Caco-2 (cell line): ENCODE measurements at regions not wholly inside any gene's neighbourhood (a gene's known extent, or its start where the extent isn't known, plus 50 kb on each side); places are given as distances from the start of the nearest gene placed in this dataset.

Experiments used
- BruUV-seq: library from RNA; stranded (reverse); fragments of 400-500 nt; replicated peaks from 2 replicates; lab custom pipeline; 2021; lab: Mats Ljungman, UMichigan
- CTCF ChIA-PET: fragments of 300-600 bp; sonication (Branson Sonifier 250); formaldehyde crosslinking; loops from one replicate; lab custom pipeline; 2022; ENCODE audit warnings: antibody characterized with exemption; lab: Charles Lee
- POLR2A ChIA-PET: fragments of 300-600 bp; sonication (Branson Sonifier 250); formaldehyde crosslinking; loops from one replicate; lab custom pipeline; 2022; ENCODE audit warnings: antibody characterized with exemption; lab: Charles Lee
- DNase-seq, 2 experiments: peaks; one replicate each; pipeline versions ENCODE4 v3.0.0 to v3.0.0-alpha.2; 2020 to 2022
- H3K27me3 ChIP-seq: replicated peaks from 2 replicates; pipeline ENCODE4 v1.6.0; 2011; ENCODE audit warnings: low read length; ENCODE audit not compliant: control insufficient read depth, insufficient read depth
- H3K36me3 ChIP-seq: 2 replicates; pipeline ENCODE4 v1.5.1; 2011; ENCODE audit warnings: low read length; ENCODE audit not compliant: control insufficient read depth, insufficient read depth
- H3K4me1 ChIP-seq: fragments of 250-450 bp; sonication (Bioruptor Pico); 2 replicates; pipeline ENCODE4 v1.5.1; 2020; ENCODE audit warnings: mild to moderate bottlenecking
- H3K4me3 ChIP-seq: 2 replicates; pipeline ENCODE4 v1.5.1; 2011; ENCODE audit warnings: low read depth, mild to moderate bottlenecking, control low read depth, low read length
- H3K9me3 ChIP-seq: fragments of 250-450 bp; sonication (Bioruptor Pico); 2 replicates; pipeline ENCODE4 v1.5.1; 2020; ENCODE audit warnings: mild to moderate bottlenecking, moderate library complexity
- H3K27ac Mint-ChIP-seq: one replicate; pipeline ENCODE4 v1.8.0; 2022; ENCODE audit warnings: mixed read lengths; ENCODE audit not compliant: unreplicated experiment
- H3K27me3 Mint-ChIP-seq: one replicate; pipeline ENCODE4 v1.8.0; 2022; ENCODE audit warnings: mixed read lengths; ENCODE audit not compliant: insufficient read depth, unreplicated experiment
- H3K36me3 Mint-ChIP-seq: one replicate; pipeline ENCODE4 v1.8.0; 2022; ENCODE audit warnings: mild to moderate bottlenecking, mixed read lengths; ENCODE audit not compliant: insufficient read depth, unreplicated experiment
- H3K4me1 Mint-ChIP-seq: one replicate; pipeline ENCODE4 v1.8.0; 2022; ENCODE audit warnings: low read depth, mixed read lengths; ENCODE audit not compliant: unreplicated experiment
- H3K4me3 Mint-ChIP-seq: one replicate; pipeline ENCODE4 v1.8.0; 2022; ENCODE audit warnings: mild to moderate bottlenecking, moderate library complexity, mixed read lengths; ENCODE audit not compliant: unreplicated experiment
- H3K9me3 Mint-ChIP-seq: one replicate; pipeline ENCODE4 v1.8.0; 2022; ENCODE audit warnings: mixed read lengths; ENCODE audit not compliant: unreplicated experiment
- CTCF ChIP-seq, 2 experiments: fragments of 200-600 bp in 1 of 2; IDR thresholded peaks; 1 replicate in 1 of 2; 2 replicates in 1 of 2; pipeline versions ENCODE4 v1.5.1 to v1.8.0; 2011 to 2022; ENCODE audit warnings: antibody characterized with exemption in 1 of 2, control low read depth in 1 of 2, inconsistent platforms in 1 of 2, low read depth in 1 of 2, low read length in 1 of 2, mild to moderate bottlenecking in 1 of 2, moderate library complexity in 1 of 2; ENCODE audit not compliant: insufficient read depth in 1 of 2, severe bottlenecking in 1 of 2, unreplicated experiment in 1 of 2
- intact Hi-C: fragments of 100-400 bp; cut with micrococcal nuclease; formaldehyde crosslinking; loops from one replicate; pipeline ENCODE4 v1.10.0; 2022; ENCODE audit not compliant: unreplicated experiment

- H3K9me3 Mint-ChIP-seq: no peaks in the 10 kb centered on the region
- H3K9me3 ChIP-seq: no peaks in the 10 kb centered on the region
- BruUV-seq: no TSS peak
- no peak overlapping the region for H3K27ac Mint-ChIP-seq
- H3K4me1 ChIP-seq: no peaks in the 10 kb centered on the region
- CTCF ChIA-PET: no interaction called here
- H3K27me3 Mint-ChIP-seq: no peaks in the 10 kb centered on the region
- no peak for DNase-seq
- H3K4me1 Mint-ChIP-seq: no peaks in the 10 kb centered on the region
- intact Hi-C loops: no loop called here
- no peaks in the 10 kb centered on the region for H3K36me3 Mint-ChIP-seq
- POLR2A ChIA-PET: no interaction called here
- no peak for TF ChIP-seq CTCF (IDR thresholded peaks at IDR 0.05; ENCODE audit: insufficient read depth in 1 of 2, low read depth in 1 of 2, low read length in 1 of 2, severe bottlenecking in 1 of 2, unreplicated experiment in 1 of 2)
- no peak overlapping the region for H3K4me3 ChIP-seq
- H3K36me3 ChIP-seq: no peaks in the 10 kb centered on the region
- H3K4me3 Mint-ChIP-seq: no peak overlapping the region
- H3K27me3 ChIP-seq: no peaks in the 10 kb centered on the region
These were observed 301.1 kb downstream of the PRR16 start for GRCh38 chr5:120765189-120765588.

- no peaks in the 10 kb centered on the region for H3K4me1 Mint-ChIP-seq
- no peaks in the 10 kb centered on the region for H3K36me3 Mint-ChIP-seq
- CTCF ChIA-PET: no interaction called here
- Histone ChIP-seq H3K4me1 (no peaks in the 10 kb centered on the region), H3K27me3 (no peaks in the 10 kb centered on the region), H3K9me3 (no peaks in the 10 kb centered on the region), H3K4me3 (no peak overlapping the region), H3K36me3 (no peaks in the 10 kb centered on the region)
- no peak for TF ChIP-seq CTCF (IDR thresholded peaks at IDR 0.05; ENCODE audit: insufficient read depth in 1 of 2, low read depth in 1 of 2, low read length in 1 of 2, severe bottlenecking in 1 of 2, unreplicated experiment in 1 of 2)
- no peaks in the 10 kb centered on the region for H3K9me3 Mint-ChIP-seq
- H3K4me3 Mint-ChIP-seq: no peak overlapping the region
- BruUV-seq: no TSS peak
- H3K27me3 Mint-ChIP-seq: no peaks in the 10 kb centered on the region
- DNase-seq: no peak
- intact Hi-C loops: no loop called here
- no peak overlapping the region for H3K27ac Mint-ChIP-seq
- POLR2A ChIA-PET: no interaction called here
These were observed 303.2 kb downstream of the PRR16 start for GRCh38 chr5:120767178-120767820.

- Histone ChIP-seq H3K36me3 (no peaks in the 10 kb centered on the region), H3K9me3 (no peaks in the 10 kb centered on the region), H3K4me1 (no peaks in the 10 kb centered on the region), H3K4me3 (no peak overlapping the region), H3K27me3 (no peaks in the 10 kb centered on the region)
- H3K4me1 Mint-ChIP-seq: no peaks in the 10 kb centered on the region
- no peak for TF ChIP-seq CTCF (IDR thresholded peaks at IDR 0.05; ENCODE audit: insufficient read depth in 1 of 2, low read depth in 1 of 2, low read length in 1 of 2, severe bottlenecking in 1 of 2, unreplicated experiment in 1 of 2)
- no peaks in the 10 kb centered on the region for H3K27me3 Mint-ChIP-seq
- CTCF ChIA-PET: no interaction called here
- H3K36me3 Mint-ChIP-seq: no peaks in the 10 kb centered on the region
- BruUV-seq: no TSS peak
- H3K4me3 Mint-ChIP-seq: no peak overlapping the region
- POLR2A ChIA-PET: no interaction called here
- no peak overlapping the region for H3K27ac Mint-ChIP-seq
- intact Hi-C loops: no loop called here
- DNase-seq: no peak
- no peaks in the 10 kb centered on the region for H3K9me3 Mint-ChIP-seq
These were observed 305.3 kb downstream of the PRR16 start for GRCh38 chr5:120769312-120769872.
